Activated CD8-positive, alpha-beta memory T cell treated with anti-CD3 and anti-CD28 coated beads, Interleukin-2, amount 50 U/mL, for 1 hour (primary cell): ENCODE measurements at regions not wholly inside any gene's neighbourhood (a gene's known extent, or its start where the extent isn't known, plus 50 kb on each side); places are given as distances from the start of the nearest gene placed in this dataset.
A peak's percentile ranks its signal among the peaks of the same experiment; 100 is the strongest.

ENCODE experiments used
- DNase-seq: peaks from one replicate; pipeline ENCODE4 v3.0.0-alpha.2; 2020; ENCODE audit errors: extremely low read depth

DNA sequence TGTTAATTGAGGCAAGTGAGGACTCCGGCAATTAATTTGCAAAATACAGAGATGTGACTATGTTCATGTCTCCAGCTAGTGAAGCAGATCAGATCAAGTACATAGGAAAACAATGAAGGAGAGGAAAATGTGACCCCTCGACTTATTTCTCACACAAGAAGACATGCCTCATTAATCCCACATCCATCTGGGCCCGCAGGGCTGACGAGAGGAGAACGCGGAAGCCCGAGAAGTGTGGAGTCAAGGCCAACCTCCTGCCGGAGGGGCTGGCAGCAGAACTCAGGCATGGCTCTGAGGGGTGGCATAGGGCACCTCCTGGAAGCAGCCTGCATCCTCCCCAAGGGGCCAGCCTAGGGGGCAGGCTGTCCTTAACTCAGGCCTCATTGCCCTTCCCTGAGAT is 54.4 kb downstream of the ZNF503 start:
- no peak for DNase-seq

GRCh38 chr10:75345738-75346137 is 55.8 kb downstream of the ZNF503 start:
- DNase-seq = no peak

- no peak for DNase-seq
Observed at GRCh38 chr10:75344170-75344569, 57.4 kb downstream of the ZNF503 start.

- DNase-seq = no peak
Observed at GRCh38 chr10:75342397-75342796, 59.2 kb downstream of the ZNF503 start.

GRCh38 chr10:75335983-75336382 is 65.6 kb downstream of the ZNF503 start:
- DNase-seq = no peak

DNA sequence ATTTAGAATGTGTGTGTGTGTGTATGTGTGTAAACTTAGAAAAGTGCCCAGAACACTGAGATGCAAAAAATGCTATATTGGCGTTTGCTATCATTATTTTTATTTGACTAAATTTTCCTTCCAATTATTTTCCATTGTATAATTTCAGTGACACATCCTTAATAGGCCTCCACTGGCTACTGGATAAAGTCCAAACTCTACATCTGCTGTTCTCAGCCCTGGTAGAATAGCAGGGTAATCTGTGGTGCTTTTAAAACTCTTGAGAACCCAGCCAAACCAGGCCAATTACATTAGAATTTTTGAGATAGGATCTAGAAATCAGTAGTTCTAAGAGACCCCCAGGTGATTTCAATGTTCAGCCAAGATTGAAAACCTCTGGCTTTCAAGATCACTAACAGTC is 66.4 kb downstream of the ZNF503 start:
- no peak for DNase-seq

- DNase-seq = no peak
Observed at GRCh38 chr10:75334720-75335119, 66.8 kb downstream of the ZNF503 start.

DNA sequence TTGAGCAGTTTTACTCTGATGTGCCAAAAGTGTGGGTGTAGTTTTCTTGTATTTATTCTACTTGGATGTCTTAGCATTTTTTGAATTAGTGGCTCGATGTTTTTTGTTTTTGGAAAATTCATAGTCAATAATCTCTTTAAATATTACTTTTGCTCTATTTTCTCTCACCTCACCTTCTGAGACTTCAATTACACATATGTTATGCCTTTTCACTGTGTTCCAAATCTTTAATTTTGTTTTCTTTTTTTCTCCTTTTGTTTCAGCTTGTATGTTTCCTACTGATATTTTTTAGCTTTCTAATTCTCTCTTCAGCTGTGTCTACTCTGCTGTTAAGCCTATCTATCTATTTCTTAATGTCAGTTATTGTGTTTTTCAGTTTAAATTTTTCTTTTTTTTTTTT is 69.5 kb downstream of the ZNF503 start:
- no peak for DNase-seq

GRCh38 chr10:75331081-75331480 is 70.5 kb downstream of the ZNF503 start:
- DNase-seq = no peak

DNA sequence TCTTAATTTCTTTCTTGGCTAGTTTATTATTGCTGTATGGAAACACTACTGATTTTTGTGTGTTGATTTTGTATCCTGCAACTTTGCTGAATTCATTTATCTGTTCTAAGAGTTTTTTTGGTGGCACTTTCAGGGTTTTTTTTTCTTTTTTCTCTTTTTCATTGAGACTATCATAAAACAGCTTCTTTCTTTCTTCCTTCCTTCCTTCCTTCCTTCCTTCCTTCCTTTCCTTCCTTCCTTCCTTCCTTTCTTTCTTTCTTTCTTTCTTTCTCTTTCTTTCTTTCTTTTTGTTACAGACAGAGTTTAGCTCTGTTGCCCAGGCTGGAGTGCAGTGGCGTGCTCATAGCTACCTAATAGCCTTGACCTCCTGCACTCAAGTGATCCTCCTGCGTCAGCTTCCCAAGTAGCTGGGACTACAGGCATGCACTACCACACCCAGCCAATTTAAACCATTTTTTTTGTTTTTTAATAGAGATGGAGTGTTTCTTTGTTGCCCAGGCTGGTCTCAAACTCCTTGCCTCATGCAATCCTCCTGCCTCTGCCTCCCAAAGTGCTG is 72.3 kb downstream of the ZNF503 start:
- no peak for DNase-seq

DNA sequence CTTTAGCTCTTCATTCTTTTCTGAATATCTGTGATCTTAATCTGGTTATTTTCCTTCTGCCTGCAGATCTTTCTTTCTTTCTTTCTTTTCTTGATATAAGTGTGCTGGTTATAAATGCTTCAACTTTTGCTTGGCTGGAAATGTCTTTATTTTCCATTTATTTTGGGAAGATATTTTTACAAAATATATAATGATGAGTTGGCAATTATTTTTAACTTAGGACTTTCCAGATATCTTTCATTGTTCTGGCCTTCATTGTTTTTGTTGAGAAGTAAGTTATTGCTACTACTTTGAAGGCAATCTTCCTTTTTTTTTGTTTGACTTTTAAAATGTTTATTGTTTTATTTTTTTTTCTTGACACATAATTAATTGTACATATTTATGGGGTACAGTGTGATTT is 75.3 kb downstream of the ZNF503 start:
- no peak for DNase-seq

- DNase-seq = no peak
Observed at GRCh38 chr10:75319274-75319673, 82.3 kb downstream of the ZNF503 start.

GRCh38 chr10:75314570-75314969 is 78.8 kb upstream of the COMTD1 start:
- no peak for DNase-seq

DNA sequence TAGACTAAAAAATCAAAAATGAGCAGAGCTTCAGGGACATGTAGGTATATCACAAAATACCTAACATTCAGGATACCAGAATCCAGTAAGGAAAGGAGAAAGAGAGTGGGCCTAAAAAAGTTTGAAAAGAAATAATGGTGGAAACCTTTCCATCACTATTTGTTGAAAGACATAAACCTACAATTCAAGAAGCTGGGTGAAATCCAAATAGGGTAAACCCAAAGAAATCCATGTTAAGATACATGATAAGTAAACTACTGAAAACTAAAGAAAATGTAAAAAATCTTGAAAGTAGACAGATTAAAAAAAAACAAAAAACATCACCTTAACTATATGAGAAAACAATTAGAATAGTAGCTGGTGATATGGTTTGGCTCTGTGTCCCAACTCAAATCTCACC is 76.7 kb upstream of the COMTD1 start:
- no peak for DNase-seq

- no peak for DNase-seq
Observed at GRCh38 chr10:75305675-75306074, 69.9 kb upstream of the COMTD1 start.

GRCh38 chr10:75304741-75305390 is 69.1 kb upstream of the COMTD1 start:
- no peak for DNase-seq

GRCh38 chr10:75304313-75304712 is 68.6 kb upstream of the COMTD1 start:
- no peak for DNase-seq

DNA sequence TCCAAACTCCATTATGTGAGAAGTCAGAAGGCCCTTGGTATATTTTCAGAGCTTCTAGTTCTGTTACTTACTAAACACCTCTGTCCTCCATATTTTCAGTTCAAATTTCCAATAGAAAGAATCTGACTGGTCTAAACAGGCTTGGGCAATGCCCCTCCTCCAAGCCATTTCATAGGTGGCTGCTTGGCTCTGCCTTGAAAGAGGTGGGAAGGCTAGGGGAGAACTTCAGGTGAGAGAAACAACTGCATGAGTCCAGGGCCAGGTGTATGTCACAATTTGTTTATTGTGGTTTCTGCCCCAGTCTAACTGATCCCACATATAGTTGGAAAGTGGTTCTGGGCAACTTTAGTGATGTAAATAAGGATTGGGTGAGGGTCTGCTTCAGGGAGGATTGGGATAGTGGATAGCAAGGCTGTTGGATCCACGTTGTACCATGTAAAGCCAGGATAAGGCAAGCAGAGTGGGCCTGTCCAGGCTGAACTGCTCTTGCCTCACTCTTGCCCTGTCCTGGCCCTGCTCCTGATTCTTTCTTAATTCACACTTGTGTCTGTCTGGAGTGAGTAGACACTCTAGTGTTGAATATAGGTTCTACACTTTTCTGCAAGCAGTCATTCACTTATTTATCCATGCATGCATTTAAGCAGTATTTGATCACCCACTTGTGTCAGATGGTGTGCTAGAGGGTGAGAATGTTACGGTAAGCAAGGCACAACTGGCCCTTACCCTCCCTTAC is 67.5 kb upstream of the COMTD1 start:
- no peak for DNase-seq

DNA sequence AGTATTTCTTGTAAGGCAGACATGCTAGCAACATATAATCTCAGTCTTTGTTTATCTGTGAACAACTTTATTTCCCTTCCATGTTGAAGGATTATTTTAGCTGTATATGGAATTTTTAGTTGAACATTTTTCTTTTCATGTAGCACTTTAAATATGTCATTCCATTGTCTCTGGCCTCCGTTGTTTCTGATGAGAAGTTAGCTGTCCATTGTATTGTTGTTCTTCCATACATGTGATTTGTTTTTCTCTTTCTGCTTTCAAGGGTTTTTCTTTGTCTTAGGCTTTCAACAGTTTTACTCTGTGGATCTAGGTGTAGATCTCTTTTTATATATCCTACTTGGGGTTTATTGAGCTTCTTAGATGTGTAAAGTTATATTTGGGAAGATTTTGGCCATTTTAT is 66.3 kb upstream of the COMTD1 start:
- DNase-seq = no peak

DNA sequence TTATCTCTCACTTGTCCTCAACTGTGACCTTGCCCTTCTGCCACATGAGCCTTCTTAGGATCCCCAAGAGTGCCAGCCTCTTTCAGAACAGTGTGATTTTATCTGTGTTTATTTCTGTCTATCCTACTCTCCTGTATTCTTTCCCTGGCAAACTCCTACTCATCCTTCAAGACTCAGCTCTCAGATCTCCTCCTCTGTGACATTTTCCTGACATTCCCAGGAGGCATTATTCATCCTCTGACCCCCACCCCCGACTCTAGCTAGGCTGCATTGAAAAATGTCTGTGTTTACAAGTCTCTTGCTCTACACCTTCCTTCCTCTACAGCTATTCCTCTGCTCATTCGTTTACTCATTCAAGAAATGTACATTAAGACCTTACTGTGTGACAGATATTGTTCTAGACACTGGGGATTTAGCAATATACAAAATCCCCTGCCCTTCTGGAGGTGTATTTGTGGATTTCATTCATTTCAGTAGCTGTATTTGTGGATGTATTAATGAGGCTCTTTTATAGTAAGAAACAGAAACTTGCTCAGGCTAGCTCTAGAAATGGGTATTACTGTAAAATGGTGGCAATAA is 61.4 kb upstream of the COMTD1 start:
- no peak for DNase-seq

- no peak for DNase-seq
Observed at GRCh38 chr10:75295868-75296441, 60.2 kb upstream of the COMTD1 start.

- peak; percentile 54 for DNase-seq
Observed at GRCh38 chr10:75294866-75295701, 59.3 kb upstream of the COMTD1 start.
